Gastroesophageal sphincter (tissue), 4 donors: ENCODE measurements at regions not wholly inside any gene's neighbourhood (a gene's known extent, or its start where the extent isn't known, plus 50 kb on each side); places are given as distances from the start of the nearest gene placed in this dataset.

ENCODE experiments used
- ATAC-seq: fragments of 150-250 bp; one replicate; pipeline ENCODE4 v1.9.1; 2016; ENCODE audit warnings: mild to moderate bottlenecking, moderate library complexity
- H3K27ac ChIP-seq, 4 donors: fragments of 200-600 bp; sonication (generic) in 3 of 4; 1 replicate in 3 of 4; 2 replicates in 1 of 4; pipeline ENCODE4 v1.5.1; 2016 to 2019
- H3K27me3 ChIP-seq: fragments of 200-600 bp; sonication (generic); one replicate; pipeline ENCODE4 v1.5.1; 2019
- H3K36me3 ChIP-seq, 2 donors: fragments of 200-600 bp; sonication (generic); one replicate each; pipeline ENCODE4 v1.5.1; 2019; ENCODE audit warnings: control low read depth in 1 of 2
- H3K4me1 ChIP-seq, 3 donors: fragments of 200-600 bp; sonication (generic); 1 replicate in 2 of 3; 2 replicates in 1 of 3; pipeline ENCODE4 v1.5.1; 2016 to 2019; ENCODE audit warnings: control low read depth in 2 of 3
- H3K4me3 ChIP-seq, 2 donors: fragments of 200-600 bp; sonication (generic); one replicate each; pipeline ENCODE4 v1.5.1; 2019; ENCODE audit warnings: mild to moderate bottlenecking in 1 of 2, moderate library complexity in 1 of 2
- H3K9me3 ChIP-seq, 3 donors: fragments of 200-600 bp; sonication (generic); one replicate each; pipeline ENCODE4 v1.5.1; 2017 to 2019; ENCODE audit warnings: control low read depth in 2 of 3
- EP300 ChIP-seq: sonication (generic); formaldehyde crosslinking; IDR thresholded peaks from one replicate; pipeline ENCODE4 v1.6.1; 2017; ENCODE audit warnings: antibody characterized with exemption, mild to moderate bottlenecking
- POLR2A ChIP-seq, 2 donors: fragments of 450-650 bp; IDR thresholded peaks; one replicate each; pipeline ENCODE4 v1.6.1; 2017; ENCODE audit warnings: antibody characterized with exemption in 2 of 2, mild to moderate bottlenecking in 2 of 2, moderate library complexity in 1 of 2
- POLR2AphosphoS5 ChIP-seq: sonication (generic); formaldehyde crosslinking; IDR thresholded peaks from one replicate; pipeline ENCODE4 v1.6.1; 2017; ENCODE audit warnings: antibody characterized with exemption
- WGBS, 2 donors: methylation state at CpG; one replicate each; pipeline ENCODE4 v1.1.5; 2018; ENCODE audit warnings: low coverage in 1 of 2; 5-methylcytosine and 5-hydroxymethylcytosine counted together
- TF ChIP-seq, protein P1 (sequence below), 4 experiments: fragments of 200-600 bp in 2 of 4; fragments of 450-650 bp in 2 of 4; sonication (generic) in 1 of 4; IDR thresholded peaks; one replicate each; pipeline ENCODE4 v1.5.1; 2017 to 2019; ENCODE audit warnings: antibody characterized with exemption in 4 of 4, mild to moderate bottlenecking in 2 of 4, moderate library complexity in 2 of 4

DNA sequence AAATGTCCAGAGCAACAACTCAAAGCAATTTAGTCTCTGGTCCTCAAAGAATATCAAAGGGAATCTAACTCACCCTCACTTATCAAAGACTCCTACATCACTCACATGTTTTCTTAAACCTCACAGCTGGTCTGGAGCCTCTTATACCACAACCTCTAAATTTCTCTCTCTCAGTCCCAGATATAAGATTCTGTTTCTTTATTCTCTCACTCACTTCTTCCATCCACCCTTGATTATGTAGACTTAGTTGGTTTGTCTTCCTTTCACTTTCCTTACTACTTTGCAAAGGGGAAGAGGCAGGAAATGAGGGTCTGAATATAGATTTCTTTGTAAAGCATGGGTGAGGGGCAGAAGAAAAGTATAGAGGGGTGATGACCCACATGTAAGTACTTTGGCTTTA is 75.4 kb upstream of the STARD4 start:
- H3K27me3 ChIP-seq = no peaks in the 10 kb centered on the region
- no peak overlapping the region for H3K27ac ChIP-seq
- H3K4me1 ChIP-seq = no peaks in the 10 kb centered on the region
- H3K9me3 ChIP-seq = no peaks in the 10 kb centered on the region
- no peak for ATAC-seq
- TF ChIP-seq POLR2AphosphoS5 (no peak), POLR2A (IDR thresholded peaks at IDR 0.05) (no peak), EP300 (no peak)
- TF ChIP-seq, protein P1, sequence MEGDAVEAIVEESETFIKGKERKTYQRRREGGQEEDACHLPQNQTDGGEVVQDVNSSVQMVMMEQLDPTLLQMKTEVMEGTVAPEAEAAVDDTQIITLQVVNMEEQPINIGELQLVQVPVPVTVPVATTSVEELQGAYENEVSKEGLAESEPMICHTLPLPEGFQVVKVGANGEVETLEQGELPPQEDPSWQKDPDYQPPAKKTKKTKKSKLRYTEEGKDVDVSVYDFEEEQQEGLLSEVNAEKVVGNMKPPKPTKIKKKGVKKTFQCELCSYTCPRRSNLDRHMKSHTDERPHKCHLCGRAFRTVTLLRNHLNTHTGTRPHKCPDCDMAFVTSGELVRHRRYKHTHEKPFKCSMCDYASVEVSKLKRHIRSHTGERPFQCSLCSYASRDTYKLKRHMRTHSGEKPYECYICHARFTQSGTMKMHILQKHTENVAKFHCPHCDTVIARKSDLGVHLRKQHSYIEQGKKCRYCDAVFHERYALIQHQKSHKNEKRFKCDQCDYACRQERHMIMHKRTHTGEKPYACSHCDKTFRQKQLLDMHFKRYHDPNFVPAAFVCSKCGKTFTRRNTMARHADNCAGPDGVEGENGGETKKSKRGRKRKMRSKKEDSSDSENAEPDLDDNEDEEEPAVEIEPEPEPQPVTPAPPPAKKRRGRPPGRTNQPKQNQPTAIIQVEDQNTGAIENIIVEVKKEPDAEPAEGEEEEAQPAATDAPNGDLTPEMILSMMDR (IDR thresholded peaks at IDR 0.05) = no peak
- H3K4me3 ChIP-seq = no peak overlapping the region
- no peaks in the 10 kb centered on the region for H3K36me3 ChIP-seq

DNA sequence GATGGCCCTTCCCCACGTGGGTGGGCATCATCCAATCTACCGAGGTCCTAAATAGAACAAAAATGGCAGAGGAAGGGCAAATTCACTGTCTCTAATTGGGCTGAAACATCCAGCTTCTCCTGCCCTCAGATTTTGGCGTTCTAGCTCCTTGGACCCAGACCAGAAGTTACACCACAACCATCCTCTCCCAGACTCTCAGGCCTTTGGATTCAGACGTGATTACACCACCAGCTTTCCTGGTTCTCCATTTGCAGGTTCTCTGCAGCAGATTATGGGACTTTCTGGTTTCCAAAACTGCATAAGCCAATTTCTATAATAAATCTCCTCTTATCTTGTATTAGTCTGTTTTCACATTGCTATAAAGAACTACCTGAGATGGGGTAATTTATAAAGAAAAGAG is 73.6 kb upstream of the STARD4 start:
- 79 to 82% methylated on average over 3 to 4 of the region's 4 CpGs for WGBS, 2 donors
- Histone ChIP-seq H3K27ac (no peak overlapping the region), H3K4me3 (no peak overlapping the region), H3K36me3 (no peaks in the 10 kb centered on the region), H3K27me3 (no peaks in the 10 kb centered on the region), H3K9me3 (no peaks in the 10 kb centered on the region), H3K4me1 (no peaks in the 10 kb centered on the region)
- TF ChIP-seq EP300 = no peak
- TF ChIP-seq POLR2A (IDR thresholded peaks at IDR 0.05) = no peak
- TF ChIP-seq, protein P1 (IDR thresholded peaks at IDR 0.05) = no peak
- TF ChIP-seq POLR2AphosphoS5 = no peak
- no peak for ATAC-seq

DNA sequence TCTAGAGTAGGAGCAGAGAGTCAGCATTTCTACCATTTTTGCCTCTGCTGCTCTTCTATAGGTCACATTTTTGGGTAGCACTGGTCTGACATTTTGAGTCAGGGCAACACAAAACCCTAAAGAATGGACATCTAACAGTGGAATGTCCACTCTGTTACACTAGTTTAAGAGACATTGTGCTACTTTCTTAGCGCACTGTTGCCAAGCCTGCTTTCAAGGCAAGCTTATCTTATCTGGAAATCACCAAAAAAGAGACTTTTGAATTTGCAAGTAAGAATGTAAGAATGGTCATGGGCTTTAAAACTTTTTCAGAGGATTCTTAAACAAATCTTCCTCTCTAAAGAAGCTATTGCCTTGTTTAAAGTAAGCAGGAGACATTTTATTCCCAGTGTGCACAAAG is 73.0 kb upstream of the STARD4 start:
- no peaks in the 10 kb centered on the region for H3K4me1 ChIP-seq
- H3K9me3 ChIP-seq = no peaks in the 10 kb centered on the region
- no peak for ATAC-seq
- H3K27ac ChIP-seq = no peak overlapping the region
- no peak overlapping the region for H3K4me3 ChIP-seq
- WGBS, 2 donors = 86 to 100% methylated on average over 1 of the region's 1 CpG
- H3K27me3 ChIP-seq = no peaks in the 10 kb centered on the region
- H3K36me3 ChIP-seq = no peaks in the 10 kb centered on the region
- TF ChIP-seq, protein P1 (IDR thresholded peaks at IDR 0.05) = no peak
- TF ChIP-seq POLR2A (IDR thresholded peaks at IDR 0.05) (no peak), EP300 (no peak), POLR2AphosphoS5 (no peak)

DNA sequence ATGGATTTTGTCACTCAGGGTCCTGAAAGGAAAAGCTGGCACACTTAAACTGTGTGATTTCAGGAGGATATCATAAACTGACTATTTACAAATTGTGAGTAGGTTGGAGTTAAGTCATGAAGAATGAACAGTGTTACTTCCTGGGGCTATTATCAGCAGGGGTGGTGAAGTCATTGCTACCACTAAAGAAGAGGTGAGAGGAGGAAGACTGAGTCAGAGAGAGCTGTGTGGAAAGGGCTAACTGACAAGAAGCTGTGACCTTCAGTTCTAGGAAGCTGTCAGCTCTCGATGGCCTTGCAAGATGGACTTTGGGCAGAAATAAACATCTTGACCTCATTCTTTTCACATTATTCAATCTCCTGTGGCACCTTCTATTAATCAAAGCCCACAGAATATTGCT is 72.3 kb upstream of the STARD4 start:
- Histone ChIP-seq H3K27me3 (no peaks in the 10 kb centered on the region), H3K4me1 (no peaks in the 10 kb centered on the region), H3K36me3 (no peaks in the 10 kb centered on the region), H3K9me3 (no peaks in the 10 kb centered on the region), H3K4me3 (no peak overlapping the region), H3K27ac (no peak overlapping the region)
- 29 to 67% methylated on average over 1 of the region's 1 CpG for WGBS, 2 donors
- TF ChIP-seq POLR2AphosphoS5 (no peak), POLR2A (IDR thresholded peaks at IDR 0.05) (no peak), EP300 (no peak)
- TF ChIP-seq, protein P1 (IDR thresholded peaks at IDR 0.05) = no peak
- no peak for ATAC-seq

DNA sequence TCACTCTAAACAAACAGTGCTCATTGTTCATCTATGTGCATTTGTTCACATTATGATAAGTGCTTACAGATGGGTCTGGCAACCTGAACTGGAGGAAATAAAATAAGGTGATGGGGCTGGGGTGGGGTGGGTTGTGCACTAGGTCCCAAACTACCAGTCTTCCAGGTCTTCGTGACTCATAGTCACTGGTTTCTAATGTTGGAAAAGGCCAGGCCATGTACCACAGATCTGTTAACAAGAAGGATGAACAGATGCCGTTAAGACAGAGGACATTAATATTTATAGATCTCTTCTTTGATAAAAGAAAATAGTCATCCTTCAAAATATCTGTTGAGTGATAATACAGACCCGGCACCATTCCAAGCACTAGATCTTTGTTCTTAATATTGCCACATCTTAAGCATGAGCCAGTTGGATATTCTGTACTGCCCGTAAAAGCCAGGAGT is 71.4 kb upstream of the STARD4 start:
- ATAC-seq = no peak
- WGBS, 2 donors = 72 to 93% methylated on average over 4 of the region's 4 CpGs
- Histone ChIP-seq H3K27me3 (no peaks in the 10 kb centered on the region), H3K36me3 (no peaks in the 10 kb centered on the region), H3K27ac (no peak overlapping the region), H3K4me3 (no peak overlapping the region), H3K4me1 (no peaks in the 10 kb centered on the region), H3K9me3 (no peaks in the 10 kb centered on the region)
- no peak for TF ChIP-seq EP300
- TF ChIP-seq POLR2AphosphoS5 = no peak
- TF ChIP-seq, protein P1 (IDR thresholded peaks at IDR 0.05) = no peak
- no peak for TF ChIP-seq POLR2A (IDR thresholded peaks at IDR 0.05)
